C4-2B (cell line): ENCODE measurements at regions not wholly inside any gene's neighbourhood (a gene's known extent, or its start where the extent isn't known, plus 50 kb on each side); places are given as distances from the start of the nearest gene placed in this dataset.
A peak's percentile ranks its signal among the peaks of the same experiment; 100 is the strongest.
"Not testable (repeated sequence)": the region's sequence is repeated elsewhere in the genome, so short reads cannot be mapped to it uniquely, and the experiment has no call there.

Experiments
- H3K27ac ChIP-seq: fragments of 450-650 bp; 2 replicates; pipeline ENCODE4 v1.5.1; 2017
- ZFX ChIP-seq: fragments of 450-650 bp; IDR thresholded peaks from 2 replicates; pipeline ENCODE4 v1.6.1; 2017
- TF ChIP-seq, protein P1 (sequence below): fragments of 450-650 bp; conservative IDR thresholded peaks from 2 replicates; pipeline ENCODE4 v1.5.1; 2017; ENCODE audit warnings: mild to moderate bottlenecking

- H3K27ac ChIP-seq, result not testable (repeated sequence)
- TF ChIP-seq, protein P1, sequence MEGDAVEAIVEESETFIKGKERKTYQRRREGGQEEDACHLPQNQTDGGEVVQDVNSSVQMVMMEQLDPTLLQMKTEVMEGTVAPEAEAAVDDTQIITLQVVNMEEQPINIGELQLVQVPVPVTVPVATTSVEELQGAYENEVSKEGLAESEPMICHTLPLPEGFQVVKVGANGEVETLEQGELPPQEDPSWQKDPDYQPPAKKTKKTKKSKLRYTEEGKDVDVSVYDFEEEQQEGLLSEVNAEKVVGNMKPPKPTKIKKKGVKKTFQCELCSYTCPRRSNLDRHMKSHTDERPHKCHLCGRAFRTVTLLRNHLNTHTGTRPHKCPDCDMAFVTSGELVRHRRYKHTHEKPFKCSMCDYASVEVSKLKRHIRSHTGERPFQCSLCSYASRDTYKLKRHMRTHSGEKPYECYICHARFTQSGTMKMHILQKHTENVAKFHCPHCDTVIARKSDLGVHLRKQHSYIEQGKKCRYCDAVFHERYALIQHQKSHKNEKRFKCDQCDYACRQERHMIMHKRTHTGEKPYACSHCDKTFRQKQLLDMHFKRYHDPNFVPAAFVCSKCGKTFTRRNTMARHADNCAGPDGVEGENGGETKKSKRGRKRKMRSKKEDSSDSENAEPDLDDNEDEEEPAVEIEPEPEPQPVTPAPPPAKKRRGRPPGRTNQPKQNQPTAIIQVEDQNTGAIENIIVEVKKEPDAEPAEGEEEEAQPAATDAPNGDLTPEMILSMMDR, result 0 out of 2 replicates have a peak, but pooled peaks have one; percentile 1
These were observed 177.6 kb downstream of the NPIPB11 start for GRCh38 chr16:29228664-29229611.

DNA sequence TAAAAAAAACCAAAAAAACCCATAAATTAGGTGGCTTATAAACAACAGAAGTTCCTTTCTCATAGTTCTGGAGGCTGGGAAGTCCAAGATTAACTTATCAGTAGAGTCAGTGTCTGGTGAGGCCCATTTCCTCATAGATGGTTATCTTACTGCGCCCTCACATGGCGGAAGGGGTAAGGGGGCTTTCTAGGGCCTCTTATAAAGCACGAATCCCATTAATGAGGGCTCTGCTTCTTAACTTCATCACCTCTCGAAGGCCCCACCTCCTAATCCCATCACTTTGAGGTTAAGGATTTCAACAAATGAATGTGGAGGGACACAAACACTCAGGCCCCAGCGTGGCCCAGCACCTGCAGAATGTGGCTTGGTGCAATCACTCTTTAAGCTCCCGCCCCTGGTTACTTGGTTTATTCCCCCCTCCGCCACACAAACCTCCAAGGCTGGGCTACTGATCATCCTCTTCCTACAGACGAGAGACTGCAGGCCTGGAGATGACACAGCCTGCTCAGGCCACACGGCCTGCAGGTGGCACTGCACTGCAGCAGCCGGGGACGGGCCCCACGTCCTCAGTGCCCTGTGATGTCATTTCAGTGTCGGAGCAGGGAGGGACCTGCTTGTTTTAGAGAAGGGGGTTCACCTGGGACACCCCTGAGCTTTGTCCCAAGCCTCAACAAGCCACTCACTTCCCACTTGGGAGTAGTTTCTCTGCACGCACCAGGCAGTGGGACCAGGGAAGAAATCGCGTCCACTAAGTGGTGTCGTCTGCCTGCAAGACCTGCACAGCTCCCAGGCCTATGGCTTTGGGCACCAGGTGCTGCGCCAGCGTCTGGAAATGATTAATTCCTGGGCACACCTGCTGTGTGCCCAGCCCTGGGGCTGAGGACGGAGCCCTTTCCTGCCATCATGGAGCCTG, 178.5 kb downstream of the NPIPB11 start:
- TF ChIP-seq, protein P1, result peak; percentile 67
- H3K27ac ChIP-seq, result not testable (repeated sequence)

DNA sequence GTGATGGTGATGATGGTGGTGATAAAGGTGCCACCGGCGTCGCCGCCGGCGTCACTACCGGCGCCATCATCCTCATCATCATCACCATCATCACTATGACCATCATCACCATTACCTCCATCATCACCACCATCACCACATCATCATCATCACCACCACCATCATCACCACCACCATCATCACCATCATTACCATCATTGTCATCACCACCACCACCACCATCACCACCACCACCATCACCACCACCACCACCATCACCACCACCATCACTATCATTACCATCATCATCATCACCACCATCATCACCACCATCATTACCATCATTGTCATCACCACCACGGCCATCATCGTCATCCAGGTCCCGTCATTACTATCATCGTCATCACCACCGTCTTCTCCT, 179.7 kb downstream of the NPIPB11 start:
- no peak for TF ChIP-seq ZFX
- TF ChIP-seq, protein P1, result no peak
- no peak overlapping the region for H3K27ac ChIP-seq

DNA sequence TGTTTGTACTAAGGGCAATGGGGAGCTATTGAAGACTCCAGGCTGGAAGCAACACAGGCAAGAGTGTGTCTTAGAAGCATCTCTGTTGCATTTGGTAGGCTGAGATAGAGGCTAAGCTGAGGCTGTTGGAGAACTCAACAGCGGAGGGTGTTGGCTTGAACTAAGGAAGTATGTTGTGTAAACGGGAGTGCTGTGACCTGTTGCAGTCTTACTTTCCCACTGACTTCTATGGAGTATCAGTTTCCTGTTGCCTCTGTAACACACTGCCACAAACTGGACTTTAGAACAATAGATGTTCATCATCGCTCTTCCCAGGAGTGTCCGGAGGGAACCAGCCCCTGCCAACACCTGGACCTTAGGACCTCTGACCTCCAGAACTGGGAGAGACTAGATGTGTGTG, 181.8 kb downstream of the NPIPB11 start:
- H3K27ac ChIP-seq, result not testable (repeated sequence)

DNA sequence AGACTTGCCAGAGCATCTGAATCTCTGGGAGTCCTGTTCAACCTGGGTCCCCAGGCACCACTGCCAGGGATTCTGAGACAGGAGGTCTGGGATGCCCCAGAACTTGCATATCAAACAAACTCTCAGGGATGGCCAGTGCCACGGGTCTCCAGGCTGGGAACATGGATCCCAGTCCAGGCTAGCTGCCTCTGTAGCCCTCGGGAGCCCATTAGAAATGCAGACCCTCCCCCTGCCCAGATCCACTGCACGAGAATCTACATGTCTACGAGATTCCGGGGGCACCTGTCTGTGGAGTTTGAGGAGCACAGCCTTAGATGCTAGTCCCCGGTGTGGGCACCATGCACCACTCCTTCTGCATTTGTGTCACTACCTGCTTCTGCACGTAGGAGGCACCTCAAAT, 183.9 kb downstream of the NPIPB11 start:
- not testable (repeated sequence) for H3K27ac ChIP-seq

GRCh38 chr16:29222008-29222407, 184.5 kb downstream of the NPIPB11 start:
- H3K27ac ChIP-seq, result not testable (repeated sequence)

GRCh38 chr16:29221281-29221955, 185.1 kb downstream of the NPIPB11 start:
- H3K27ac ChIP-seq, result not testable (repeated sequence)

DNA sequence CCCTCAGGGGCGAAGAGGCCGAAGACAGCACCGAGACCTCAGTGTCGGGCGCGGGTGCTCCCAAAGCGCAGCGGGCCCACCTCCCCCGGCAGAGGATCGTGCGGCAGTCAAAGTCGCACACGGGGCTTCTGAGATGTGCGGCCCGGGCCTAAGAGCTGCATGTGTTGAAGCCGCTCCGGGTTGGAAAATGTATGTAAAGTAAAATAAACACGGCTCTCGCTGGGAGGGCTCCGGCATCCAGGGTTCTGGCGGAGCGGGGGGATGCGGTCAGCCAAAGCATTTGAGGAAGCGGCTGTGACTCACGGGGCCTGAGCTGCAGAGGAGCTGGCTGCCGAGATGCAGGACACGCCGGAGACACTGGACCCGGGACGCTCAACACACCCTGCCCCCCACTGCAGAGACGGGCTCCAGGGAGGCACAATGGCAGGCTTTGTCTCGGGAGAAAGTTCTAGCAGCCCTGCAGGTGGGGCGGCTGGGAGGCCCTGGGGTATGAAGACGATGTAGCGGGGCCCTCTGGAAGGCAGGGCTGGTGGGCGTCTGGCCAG, 185.8 kb downstream of the NPIPB11 start:
- not testable (repeated sequence) for H3K27ac ChIP-seq

- not testable (repeated sequence) for H3K27ac ChIP-seq
These were observed 186.4 kb downstream of the NPIPB11 start for GRCh38 chr16:29219966-29220646.

- not testable (repeated sequence) for H3K27ac ChIP-seq
These were observed 186.9 kb downstream of the NPIPB11 start for GRCh38 chr16:29219562-29219961.

- not testable (repeated sequence) for H3K27ac ChIP-seq
These were observed 187.9 kb downstream of the NPIPB11 start for GRCh38 chr16:29218649-29219048.

GRCh38 chr16:29218171-29218570, 188.3 kb downstream of the NPIPB11 start:
- H3K27ac ChIP-seq, result not testable (repeated sequence)

- not testable (repeated sequence) for H3K27ac ChIP-seq
These were observed 188.8 kb downstream of the NPIPB11 start for GRCh38 chr16:29217752-29218126.

- H3K27ac ChIP-seq, result not testable (repeated sequence)
These were observed 189.3 kb downstream of the NPIPB11 start for GRCh38 chr16:29217104-29217751.

DNA sequence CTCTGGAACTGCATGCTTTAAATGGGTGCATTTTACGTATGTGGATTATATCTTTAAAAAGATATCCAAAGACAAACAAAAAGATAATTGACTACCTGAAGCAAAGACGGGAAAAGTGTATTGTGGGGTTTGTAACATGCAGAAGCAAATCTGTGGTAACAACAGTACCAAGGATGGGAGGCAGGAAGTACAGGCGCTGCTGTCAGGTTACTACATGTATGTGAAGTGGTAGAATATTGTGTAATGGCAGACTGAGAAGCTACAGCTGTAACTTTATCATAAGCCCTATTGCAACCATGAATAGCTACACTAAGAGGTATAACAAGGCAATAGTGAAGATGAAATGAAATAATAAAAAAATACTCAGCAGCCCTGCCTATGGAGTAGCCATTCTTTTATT, 192.7 kb downstream of the NPIPB11 start:
- not testable (repeated sequence) for H3K27ac ChIP-seq
